GM21390 (cell line): ENCODE measurements at regions not wholly inside any gene's neighbourhood (a gene's known extent, or its start where the extent isn't known, plus 50 kb on each side); places are given as distances from the start of the nearest gene placed in this dataset.
"Not testable (repeated sequence)": the region's sequence is repeated elsewhere in the genome, so short reads cannot be mapped to it uniquely, and the experiment has no call there.

Experiments
- ATAC-seq: cut with Tn5 transposase; IDR thresholded peaks from one replicate; pipeline ENCODE4 v1.9.1; 2021; ENCODE audit not compliant: unreplicated experiment

GRCh38 chr3:87503900-87504498 lies 227.6 kb upstream of the POU1F1 start:
- peak; percentile 96 for ATAC-seq

GRCh38 chr3:87501076-87501475 lies 224.7 kb upstream of the POU1F1 start:
- ATAC-seq: no peak

GRCh38 chr3:87498358-87499080 lies 222.1 kb upstream of the POU1F1 start:
- no peak for ATAC-seq

GRCh38 chr3:87495938-87496337 lies 219.6 kb upstream of the POU1F1 start:
- no peak for ATAC-seq

GRCh38 chr3:87494264-87494663 lies 217.9 kb upstream of the POU1F1 start:
- ATAC-seq: no peak

GRCh38 chr3:87491843-87492242 lies 215.5 kb upstream of the POU1F1 start:
- ATAC-seq: no peak

GRCh38 chr3:87489892-87490291 lies 213.5 kb upstream of the POU1F1 start:
- ATAC-seq: no peak

- no peak for ATAC-seq
Measured at GRCh38 chr3:87488765-87489164, 212.4 kb upstream of the POU1F1 start.

- not testable (repeated sequence) for ATAC-seq
Measured at GRCh38 chr3:87486635-87487034, 210.3 kb upstream of the POU1F1 start.

- ATAC-seq: no peak
Measured at GRCh38 chr3:87486115-87486514, 209.7 kb upstream of the POU1F1 start.

GRCh38 chr3:87478716-87479115 lies 202.3 kb upstream of the POU1F1 start:
- ATAC-seq: no peak

GRCh38 chr3:87473944-87474343 lies 197.6 kb upstream of the POU1F1 start:
- ATAC-seq: no peak

GRCh38 chr3:87468938-87469337 lies 192.6 kb upstream of the POU1F1 start:
- no peak for ATAC-seq

- no peak for ATAC-seq
Measured at GRCh38 chr3:87468235-87468634, 191.9 kb upstream of the POU1F1 start.

GRCh38 chr3:87462228-87462627 lies 185.8 kb upstream of the POU1F1 start:
- ATAC-seq: no peak

- no peak for ATAC-seq
Measured at GRCh38 chr3:87461443-87461842, 185.1 kb upstream of the POU1F1 start.

GRCh38 chr3:87461036-87461435 lies 184.7 kb upstream of the POU1F1 start:
- ATAC-seq: no peak

GRCh38 chr3:87448558-87448957 lies 172.2 kb upstream of the POU1F1 start:
- no peak for ATAC-seq

GRCh38 chr3:87446849-87447387 lies 170.5 kb upstream of the POU1F1 start:
- ATAC-seq: no peak

GRCh38 chr3:87442470-87442869 lies 166.1 kb upstream of the POU1F1 start:
- ATAC-seq: no peak

GRCh38 chr3:87437765-87438164 lies 161.4 kb upstream of the POU1F1 start:
- ATAC-seq: no peak

- no peak for ATAC-seq
Measured at GRCh38 chr3:87436781-87437543, 160.6 kb upstream of the POU1F1 start.
